GM19324 (cell line): ENCODE measurements at regions not wholly inside any gene's neighbourhood (a gene's known extent, or its start where the extent isn't known, plus 50 kb on each side); places are given as distances from the start of the nearest gene placed in this dataset.
"Not testable (repeated sequence)": the region's sequence is repeated elsewhere in the genome, so short reads cannot be mapped to it uniquely, and the experiment has no call there.

Experiments used
- ATAC-seq: cut with Tn5 transposase; IDR thresholded peaks from one replicate; pipeline ENCODE4 v1.9.1; 2021; ENCODE audit warnings: mild to moderate bottlenecking, moderate library complexity; ENCODE audit not compliant: unreplicated experiment, low FRiP score

- ATAC-seq = no peak
These were observed 108.1 kb downstream of the MAP3K21 start for GRCh38 chr1:233435622-233436021.

- no peak for ATAC-seq
These were observed 112.2 kb downstream of the MAP3K21 start for GRCh38 chr1:233439721-233440120.

- ATAC-seq = no peak
These were observed 113.5 kb downstream of the MAP3K21 start for GRCh38 chr1:233440951-233441401.

- no peak for ATAC-seq
These were observed 114.7 kb downstream of the MAP3K21 start for GRCh38 chr1:233442026-233442780.

GRCh38 chr1:233443040-233443760, 115.7 kb downstream of the MAP3K21 start:
- no peak for ATAC-seq

GRCh38 chr1:233444484-233444883, 117.0 kb downstream of the MAP3K21 start:
- ATAC-seq = no peak

GRCh38 chr1:233445737-233446136, 118.2 kb downstream of the MAP3K21 start:
- ATAC-seq = no peak

- no peak for ATAC-seq
These were observed 119.4 kb downstream of the MAP3K21 start for GRCh38 chr1:233446935-233447334.

GRCh38 chr1:233448109-233448689, 120.7 kb downstream of the MAP3K21 start:
- no peak for ATAC-seq

GRCh38 chr1:233452724-233453123, 125.2 kb downstream of the MAP3K21 start:
- ATAC-seq = no peak

- ATAC-seq = no peak
These were observed 126.1 kb downstream of the MAP3K21 start for GRCh38 chr1:233453433-233454200.

GRCh38 chr1:233459470-233459945, 132.0 kb downstream of the MAP3K21 start:
- ATAC-seq = peak; percentile 56

GRCh38 chr1:233459968-233460367, 132.4 kb downstream of the MAP3K21 start:
- peak; percentile 17 for ATAC-seq

- ATAC-seq = no peak
These were observed 133.2 kb downstream of the MAP3K21 start for GRCh38 chr1:233460692-233461091.

- no peak for ATAC-seq
These were observed 134.3 kb downstream of the MAP3K21 start for GRCh38 chr1:233461847-233462246.

- ATAC-seq = no peak
These were observed 135.8 kb downstream of the MAP3K21 start for GRCh38 chr1:233463333-233463732.

- no peak for ATAC-seq
These were observed 138.3 kb downstream of the MAP3K21 start for GRCh38 chr1:233465745-233466343.

- no peak for ATAC-seq
These were observed 143.0 kb upstream of the KCNK1 start for GRCh38 chr1:233470741-233471499.

- ATAC-seq = not testable (repeated sequence)
These were observed 142.1 kb upstream of the KCNK1 start for GRCh38 chr1:233471851-233472250.
